HCT116 (cell line): ENCODE measurements at regions not wholly inside any gene's neighbourhood (a gene's known extent, or its start where the extent isn't known, plus 50 kb on each side); places are given as distances from the start of the nearest gene placed in this dataset.

Experiments used
- ATAC-seq: fragments of 200-7000 bp; cut with Tn5 transposase; 2 replicates; pipeline ENCODE4 v1.9.1; 2020; ENCODE audit warnings: mild to moderate bottlenecking, moderate library complexity
- BruUV-seq: library from RNA; stranded (reverse); fragments of 400-500 nt; replicated peaks from 2 replicates; lab custom pipeline; 2021; lab: Mats Ljungman, UMichigan
- CTCF ChIA-PET: fragments of 300-600 bp; sonication (Branson Sonifier 250); formaldehyde crosslinking; loops from one replicate; lab custom pipeline; 2021; ENCODE audit warnings: antibody characterized with exemption; lab: Charles Lee
- POLR2A ChIA-PET: fragments of 300-600, 350-600 bp; sonication (Branson Sonifier 250); formaldehyde crosslinking; loops from one replicate; lab custom pipeline; 2021; ENCODE audit warnings: antibody characterized with exemption; lab: Charles Lee
- RAD21 ChIA-PET, 2 experiments: fragments of 300-600 bp; sonication (Branson Sonifier 250); formaldehyde crosslinking; loops; one replicate each; lab custom pipeline; 2023; ENCODE audit warnings: low total read pairs in 2 of 2; ENCODE audit not compliant: uncharacterized antibody in 2 of 2, unreplicated experiment in 2 of 2, low non-redundant PET in 1 of 2; lab: Charles Lee
- DNase-seq: peaks from one replicate; pipeline ENCODE4 v3.0.0-alpha.2; 2010; ENCODE audit warnings: low read depth, low spot score
- H2AFZ ChIP-seq: fragments of 200-600 bp; shearing (Covaris generic), sonication (generic); 2 replicates; pipeline ENCODE4 v1.6.1; 2017; ENCODE audit warnings: low read depth, mixed run types, mixed read lengths, antibody characterized with exemption, low read length; ENCODE audit not compliant: poor library complexity, severe bottlenecking
- H3K27ac ChIP-seq: 2 replicates; pipeline ENCODE4 v1.5.1; 2012; ENCODE audit warnings: low read depth, low read length
- H3K27me3 ChIP-seq: fragments of 200-600 bp; sonication (generic); 2 replicates; pipeline ENCODE4 v1.6.1; 2016; ENCODE audit warnings: mixed run types, low read length, mixed read lengths; ENCODE audit not compliant: insufficient read depth
- H3K36me3 ChIP-seq, 2 experiments: fragments of 200-500 bp in 1 of 2; fragments of 200-600 bp in 1 of 2; sonication (Bioruptor generic) in 1 of 2; sonication (generic) in 1 of 2; 2 replicates each; pipeline versions ENCODE4 v1.5.1 to v1.6.1; 2014 to 2016; ENCODE audit warnings: low read length in 2 of 2, inconsistent platforms in 1 of 2, mixed read lengths in 1 of 2, mixed run types in 1 of 2; ENCODE audit not compliant: insufficient read depth in 2 of 2, control insufficient read depth in 1 of 2
- H3K4me1 ChIP-seq, 2 experiments: fragments of 200-600 bp in 1 of 2; sonication (generic) in 1 of 2; 2 replicates each; pipeline versions ENCODE4 v1.5.1 to v1.6.1; 2012 to 2017; ENCODE audit warnings: low read length in 2 of 2, inconsistent platforms in 1 of 2, mild to moderate bottlenecking in 1 of 2, mixed read lengths in 1 of 2, mixed run types in 1 of 2, moderate library complexity in 1 of 2; ENCODE audit not compliant: insufficient read depth in 2 of 2, control insufficient read depth in 1 of 2
- H3K4me2 ChIP-seq: fragments of 200-600 bp; sonication (generic); 2 replicates; pipeline ENCODE4 v1.6.1; 2017; ENCODE audit warnings: mixed run types, low read length, mixed read lengths
- H3K4me3 ChIP-seq, 2 experiments: fragments of 200-600 bp in 1 of 2; sonication (generic) in 1 of 2; replicated peaks in 1 of 2; 2 replicates each; pipeline ENCODE4 v1.5.1; 2011 to 2016; ENCODE audit warnings: low read length in 2 of 2, control low read depth in 1 of 2, low read depth in 1 of 2, mild to moderate bottlenecking in 1 of 2, mixed read lengths in 1 of 2, mixed run types in 1 of 2
- H3K79me2 ChIP-seq: fragments of 200-600 bp; sonication (generic); 2 replicates; pipeline ENCODE4 v1.6.1; 2017; ENCODE audit warnings: mild to moderate bottlenecking, mixed run types, low read length, moderate library complexity, mixed read lengths; ENCODE audit not compliant: insufficient read depth
- H3K9ac ChIP-seq: fragments of 200-600 bp; sonication (generic); 2 replicates; pipeline ENCODE4 v1.6.1; 2016; ENCODE audit warnings: low read length, mixed read lengths
- H3K9me2 ChIP-seq: fragments of 200-600 bp; sonication (generic), shearing (Covaris generic); 2 replicates; pipeline ENCODE4 v1.6.1; 2017; ENCODE audit warnings: mixed run types, mild to moderate bottlenecking, moderate library complexity; ENCODE audit not compliant: insufficient read depth
- H3K9me3 ChIP-seq, 2 experiments: fragments of 200-500 bp in 1 of 2; fragments of 200-600 bp in 1 of 2; sonication (Bioruptor generic) in 1 of 2; sonication (generic) in 1 of 2; 2 replicates each; pipeline ENCODE4 v1.6.1; 2014 to 2017; ENCODE audit warnings: low read length in 2 of 2, mixed read lengths in 2 of 2, inconsistent platforms in 1 of 2, low read depth in 1 of 2, mild to moderate bottlenecking in 1 of 2, mixed run types in 1 of 2, moderate library complexity in 1 of 2; ENCODE audit not compliant: control insufficient read depth in 1 of 2, insufficient read depth in 1 of 2
- H4K20me1 ChIP-seq: fragments of 200-600 bp; sonication (generic), shearing (Covaris generic); 2 replicates; pipeline ENCODE4 v1.6.1; 2017; ENCODE audit warnings: mixed run types, mild to moderate bottlenecking, moderate library complexity; ENCODE audit not compliant: insufficient read depth
- CBX3 ChIP-seq: IDR thresholded peaks from 2 replicates; pipeline ENCODE4 v1.6.1; 2012; ENCODE audit warnings: low read depth
- CTCF ChIP-seq, 3 experiments: fragments of 200-600 bp in 1 of 3; sonication (generic) in 1 of 3; IDR thresholded peaks in 2 of 3; conservative IDR thresholded peaks in 1 of 3; 2 replicates each; pipeline ENCODE4 v1.5.1; 2012 to 2017; ENCODE audit warnings: low read depth in 2 of 3, low read length in 2 of 3, antibody characterized with exemption in 1 of 3, borderline replicate concordance in 1 of 3, control low read depth in 1 of 3, mild to moderate bottlenecking in 1 of 3, mixed read lengths in 1 of 3, mixed run types in 1 of 3, moderate library complexity in 1 of 3; ENCODE audit not compliant: insufficient read depth in 1 of 3
- ELF1 ChIP-seq: IDR thresholded peaks from 2 replicates; pipeline ENCODE4 v1.6.1; 2012; ENCODE audit warnings: low read depth, borderline replicate concordance
- JUND ChIP-seq: IDR thresholded peaks from 2 replicates; pipeline ENCODE4 v1.6.1; 2012
- POLR2AphosphoS5 ChIP-seq: IDR thresholded peaks from 2 replicates; pipeline ENCODE4 v1.6.1; 2011; ENCODE audit warnings: mild to moderate bottlenecking, low read depth, low read length, moderate library complexity
- SIN3A ChIP-seq: IDR thresholded peaks from 2 replicates; pipeline ENCODE4 v1.6.1; 2012; ENCODE audit warnings: low read depth
- YY1 ChIP-seq: IDR thresholded peaks from 2 replicates; pipeline ENCODE4 v1.6.1; 2011; ENCODE audit warnings: low read length, low read depth, moderate library complexity, mild to moderate bottlenecking; ENCODE audit not compliant: insufficient replicate concordance; ENCODE audit errors: extremely low read depth
- intact Hi-C: fragments of 100-400 bp; cut with micrococcal nuclease; formaldehyde crosslinking; loops from 2 replicates; pipeline ENCODE4 v1.10.0; 2022

DNA sequence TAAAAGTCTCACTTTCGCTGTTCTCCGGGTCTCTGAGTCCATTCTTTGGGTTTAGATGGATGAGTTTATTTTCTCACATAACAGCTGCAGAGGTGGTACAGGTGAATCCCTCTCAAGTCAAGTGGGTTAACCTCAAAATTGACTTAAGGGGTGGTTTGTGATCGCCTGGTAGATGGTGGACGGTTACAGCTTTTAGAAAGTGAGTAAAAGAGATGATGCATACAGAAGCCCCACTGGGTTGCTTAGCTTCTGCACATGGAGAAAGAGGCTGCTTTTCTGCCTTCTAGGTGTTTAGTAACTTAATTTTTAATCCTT is 146.7 kb downstream of the TRIM27 start:
- no peaks in the 10 kb centered on the region for H3K9me3 ChIP-seq
- ATAC-seq (no peak), DNase-seq (no peak)
- H3K27me3 ChIP-seq: no peaks in the 10 kb centered on the region
- peaks cover 11% of the 10 kb centered on the region in 2 experiments for H3K4me1 ChIP-seq
- no peaks in the 10 kb centered on the region for H3K36me3 ChIP-seq
- intact Hi-C loops: no loop called here
- H3K27ac ChIP-seq: no peak overlapping the region
- H3K9ac ChIP-seq: no peak overlapping the region
- H3K9me2 ChIP-seq: no peaks in the 10 kb centered on the region
- TF ChIP-seq SIN3A (no peak), POLR2AphosphoS5 (no peak), JUND (no peak), ELF1 (no peak), YY1 (no peak), CTCF (IDR thresholded peaks at IDR 0.05 in 2 of 3, conservative IDR thresholded peaks at IDR 0.05 in 1 of 3; ENCODE audit: borderline replicate concordance in 1 of 3, insufficient read depth in 1 of 3, low read depth in 2 of 3, low read length in 2 of 3) (no peak)
- H3K79me2 ChIP-seq: no peaks in the 10 kb centered on the region
- ChIA-PET CTCF (no interaction called here), RAD21 (no interaction called here), POLR2A (no interaction called here)
- H4K20me1 ChIP-seq: no peaks in the 10 kb centered on the region
- H2AFZ ChIP-seq: no peak overlapping the region
- no peak overlapping the region for H3K4me3 ChIP-seq
- no peak overlapping the region for H3K4me2 ChIP-seq
- BruUV-seq: no TSS peak

- intact Hi-C loops: no loop called here
- ATAC-seq: no peak
- Histone ChIP-seq H3K4me3 (no peak overlapping the region), H3K79me2 (no peaks in the 10 kb centered on the region), H3K27me3 (no peaks in the 10 kb centered on the region), H3K4me2 (no peak overlapping the region), H3K9me2 (no peaks in the 10 kb centered on the region), H3K36me3 (no peaks in the 10 kb centered on the region), H3K4me1 (no peaks in the 10 kb centered on the region), H3K9me3 (no peaks in the 10 kb centered on the region), H3K27ac (no peak overlapping the region), H2AFZ (no peak overlapping the region), H3K9ac (no peak overlapping the region), H4K20me1 (no peaks in the 10 kb centered on the region)
- no peak for DNase-seq
- ChIA-PET POLR2A (no interaction called here), CTCF (no interaction called here), RAD21 (interaction anchor here in 1 of 2 experiments (0.6 kb wide), 1 partner anchor 9 kb away, joined by 3 read pairs; no protein-coding TSS in a partner anchor)
- no TSS peak for BruUV-seq
- TF ChIP-seq CBX3 (no peak), JUND (no peak)
Measured at GRCh38 chr6:28782113-28782673, 141.6 kb downstream of the TRIM27 start.
